Right atrium auricular region (tissue), 2 donors: ENCODE measurements at regions not wholly inside any gene's neighbourhood (a gene's known extent, or its start where the extent isn't known, plus 50 kb on each side); places are given as distances from the start of the nearest gene placed in this dataset.

Experiments used
- DNase-seq: peaks from one replicate; pipeline ENCODE4 v3.0.0-alpha.2; 2019; ENCODE audit warnings: low spot score
- H3K27ac ChIP-seq, 2 donors: fragments of 200-600 bp; sonication (generic); 1 replicate in 1 of 2; 2 replicates in 1 of 2; pipeline ENCODE4 v1.5.1; 2016 to 2019
- H3K27me3 ChIP-seq, 2 donors: fragments of 200-600 bp; sonication (generic); one replicate each; pipeline versions ENCODE4 v1.5.1 to v1.6.0; 2017 to 2019
- H3K36me3 ChIP-seq: fragments of 200-600 bp; sonication (generic); one replicate; pipeline ENCODE4 v1.5.1; 2016
- H3K4me1 ChIP-seq, 2 donors: fragments of 200-600 bp; sonication (generic); one replicate each; pipeline versions ENCODE4 v1.5.1 to v1.6.0; 2017 to 2019
- H3K4me3 ChIP-seq, 2 donors: fragments of 200-600 bp; sonication (generic); 1 replicate in 1 of 2; 2 replicates in 1 of 2; pipeline ENCODE4 v1.5.1; 2017 to 2019; ENCODE audit warnings: mild to moderate bottlenecking in 1 of 2, moderate library complexity in 1 of 2
- H3K9me3 ChIP-seq, 2 donors: fragments of 200-600 bp; sonication (generic); one replicate each; pipeline ENCODE4 v1.5.1; 2019
- CTCF ChIP-seq, 2 donors: fragments of 200-600 bp; sonication (generic); IDR thresholded peaks; one replicate each; pipeline ENCODE4 v1.5.1; 2019; ENCODE audit warnings: antibody characterized with exemption in 2 of 2

- no peak for TF ChIP-seq CTCF (IDR thresholded peaks at IDR 0.05)
- Histone ChIP-seq H3K9me3 (no peaks in the 10 kb centered on the region), H3K27ac (no peak overlapping the region), H3K27me3 (no peaks in the 10 kb centered on the region), H3K4me1 (no peaks in the 10 kb centered on the region), H3K4me3 (no peak overlapping the region), H3K36me3 (no peaks in the 10 kb centered on the region)
- no peak for DNase-seq
Observed at GRCh38 chr4:65202853-65203236, 467.4 kb downstream of the EPHA5 start.

GRCh38 chr4:65202165-65202852 lies 468.0 kb downstream of the EPHA5 start:
- Histone ChIP-seq H3K36me3 (no peaks in the 10 kb centered on the region), H3K4me1 (no peaks in the 10 kb centered on the region), H3K4me3 (no peak overlapping the region), H3K27me3 (no peaks in the 10 kb centered on the region), H3K27ac (no peak overlapping the region), H3K9me3 (no peaks in the 10 kb centered on the region)
- no peak for DNase-seq
- TF ChIP-seq CTCF (IDR thresholded peaks at IDR 0.05): no peak

GRCh38 chr4:65195666-65196065 lies 474.6 kb downstream of the EPHA5 start:
- no peak for TF ChIP-seq CTCF (IDR thresholded peaks at IDR 0.05)
- no peaks in the 10 kb centered on the region for H3K27me3 ChIP-seq
- no peak overlapping the region for H3K27ac ChIP-seq
- H3K9me3 ChIP-seq: peaks cover 0 to 7% of the 10 kb centered on the region in 2 donors
- H3K36me3 ChIP-seq: no peaks in the 10 kb centered on the region
- H3K4me1 ChIP-seq: no peaks in the 10 kb centered on the region
- no peak for DNase-seq
- no peak overlapping the region for H3K4me3 ChIP-seq

- Histone ChIP-seq H3K36me3 (no peaks in the 10 kb centered on the region), H3K4me3 (no peak overlapping the region), H3K27ac (no peak overlapping the region), H3K4me1 (no peaks in the 10 kb centered on the region), H3K9me3 (peaks cover 0 to 7% of the 10 kb centered on the region in 2 donors), H3K27me3 (no peaks in the 10 kb centered on the region)
- no peak for DNase-seq
- TF ChIP-seq CTCF (IDR thresholded peaks at IDR 0.05): no peak
Observed at GRCh38 chr4:65195002-65195401, 475.3 kb downstream of the EPHA5 start.

GRCh38 chr4:65193985-65194384 lies 476.3 kb downstream of the EPHA5 start:
- no peaks in the 10 kb centered on the region for H3K4me1 ChIP-seq
- no peak for TF ChIP-seq CTCF (IDR thresholded peaks at IDR 0.05)
- H3K9me3 ChIP-seq: peaks cover 0 to 7% of the 10 kb centered on the region in 2 donors
- no peak overlapping the region for H3K27ac ChIP-seq
- no peak for DNase-seq
- H3K4me3 ChIP-seq: no peak overlapping the region
- no peaks in the 10 kb centered on the region for H3K36me3 ChIP-seq
- no peaks in the 10 kb centered on the region for H3K27me3 ChIP-seq

GRCh38 chr4:65190780-65191179 lies 479.5 kb downstream of the EPHA5 start:
- H3K4me1 ChIP-seq: no peaks in the 10 kb centered on the region
- H3K36me3 ChIP-seq: no peaks in the 10 kb centered on the region
- H3K4me3 ChIP-seq: no peak overlapping the region
- no peak for TF ChIP-seq CTCF (IDR thresholded peaks at IDR 0.05)
- no peak for DNase-seq
- H3K9me3 ChIP-seq: peaks cover 0 to 7% of the 10 kb centered on the region in 2 donors
- H3K27ac ChIP-seq: no peak overlapping the region
- H3K27me3 ChIP-seq: no peaks in the 10 kb centered on the region
